ENCODE measurements at regions not wholly inside any gene's neighbourhood (a gene's known extent, or its start where the extent isn't known, plus 50 kb on each side); places are given as distances from the start of the nearest gene placed in this dataset.
"Not testable (repeated sequence)": the region's sequence is repeated elsewhere in the genome, so short reads cannot be mapped to it uniquely, and the experiment has no call there.

DNA sequence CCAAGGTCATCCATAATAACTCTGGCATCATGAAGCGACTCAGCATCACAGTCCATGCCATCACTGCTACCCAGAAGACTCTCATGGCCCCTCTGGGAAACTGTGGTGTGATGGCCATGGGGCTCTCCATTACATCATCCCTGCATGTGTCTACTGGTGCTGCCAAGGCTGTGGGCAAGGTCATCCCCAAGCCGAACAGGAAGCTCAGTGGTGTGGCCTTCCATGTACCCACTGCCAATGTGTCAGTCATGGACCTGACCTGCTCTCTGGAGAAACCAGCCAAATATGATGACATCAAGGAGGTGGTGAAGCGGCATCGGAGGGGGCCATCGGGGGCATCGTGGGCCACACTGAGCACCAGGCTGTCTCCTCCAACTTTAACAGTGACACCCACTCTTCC lies 65.1 kb upstream of the ARHGAP29 start:
- Histone ChIP-seq H3K4me3 (ENCODE audit: insufficient read depth, low read depth, low read length) (no peak overlapping the region), H3K36me3 (replicated peaks; ENCODE audit: control insufficient read depth, insufficient read depth, low read length) (no peaks in the 10 kb centered on the region), H3K27me3 (ENCODE audit: control insufficient read depth, insufficient read depth, low read length) (no peaks in the 10 kb centered on the region; the same call in 1 of the 2 replicates)
- no peak for DNase-seq

DNA sequence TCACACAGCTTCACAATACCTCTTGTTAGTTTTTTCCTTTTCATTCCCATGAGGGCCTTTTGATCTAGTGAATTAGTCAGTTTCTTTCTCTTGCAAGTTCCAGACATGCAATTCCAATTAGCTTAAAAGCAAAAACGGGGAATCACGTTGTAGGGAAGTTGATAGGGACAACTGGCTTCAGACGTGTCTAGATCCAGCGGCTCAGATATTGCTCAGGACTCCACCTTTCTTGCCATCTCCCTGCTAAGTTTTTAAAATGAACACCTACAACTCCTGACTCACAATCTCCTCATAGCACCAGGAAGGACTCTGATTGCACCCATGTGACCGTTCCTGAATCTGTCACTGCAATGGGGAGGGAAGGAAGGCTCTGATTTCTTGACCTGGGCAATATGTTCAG lies 63.8 kb upstream of the ARHGAP29 start:
- no peak for DNase-seq
- Histone ChIP-seq H3K27me3 (ENCODE audit: control insufficient read depth, insufficient read depth, low read length) (no peaks in the 10 kb centered on the region; the same call in 1 of the 2 replicates), H3K4me3 (ENCODE audit: insufficient read depth, low read depth, low read length) (no peak overlapping the region), H3K36me3 (replicated peaks; ENCODE audit: control insufficient read depth, insufficient read depth, low read length) (no peaks in the 10 kb centered on the region)

DNA sequence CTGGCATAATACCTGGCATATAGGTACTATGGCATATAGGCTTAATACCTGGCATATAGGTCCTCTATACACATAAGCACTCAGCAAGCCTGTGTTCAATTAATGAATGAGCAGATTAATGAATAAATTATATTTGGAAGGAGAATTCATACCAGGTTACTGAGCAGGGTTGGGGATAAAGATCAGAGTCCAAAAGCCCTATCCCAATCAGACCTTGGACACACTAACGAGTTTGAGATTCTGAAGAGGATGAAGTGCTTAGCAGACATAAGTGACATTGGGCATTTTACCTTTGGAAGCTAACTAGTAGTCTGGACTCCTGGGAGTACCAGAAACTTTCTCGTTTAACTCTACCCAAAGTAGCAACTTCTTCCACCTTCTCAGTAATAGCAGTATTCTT lies 63.3 kb upstream of the ARHGAP29 start:
- DNase-seq: no peak
- Histone ChIP-seq H3K4me3 (ENCODE audit: insufficient read depth, low read depth, low read length) (no peak overlapping the region), H3K36me3 (replicated peaks; ENCODE audit: control insufficient read depth, insufficient read depth, low read length) (no peaks in the 10 kb centered on the region), H3K27me3 (ENCODE audit: control insufficient read depth, insufficient read depth, low read length) (no peaks in the 10 kb centered on the region; the same call in 1 of the 2 replicates)

DNA sequence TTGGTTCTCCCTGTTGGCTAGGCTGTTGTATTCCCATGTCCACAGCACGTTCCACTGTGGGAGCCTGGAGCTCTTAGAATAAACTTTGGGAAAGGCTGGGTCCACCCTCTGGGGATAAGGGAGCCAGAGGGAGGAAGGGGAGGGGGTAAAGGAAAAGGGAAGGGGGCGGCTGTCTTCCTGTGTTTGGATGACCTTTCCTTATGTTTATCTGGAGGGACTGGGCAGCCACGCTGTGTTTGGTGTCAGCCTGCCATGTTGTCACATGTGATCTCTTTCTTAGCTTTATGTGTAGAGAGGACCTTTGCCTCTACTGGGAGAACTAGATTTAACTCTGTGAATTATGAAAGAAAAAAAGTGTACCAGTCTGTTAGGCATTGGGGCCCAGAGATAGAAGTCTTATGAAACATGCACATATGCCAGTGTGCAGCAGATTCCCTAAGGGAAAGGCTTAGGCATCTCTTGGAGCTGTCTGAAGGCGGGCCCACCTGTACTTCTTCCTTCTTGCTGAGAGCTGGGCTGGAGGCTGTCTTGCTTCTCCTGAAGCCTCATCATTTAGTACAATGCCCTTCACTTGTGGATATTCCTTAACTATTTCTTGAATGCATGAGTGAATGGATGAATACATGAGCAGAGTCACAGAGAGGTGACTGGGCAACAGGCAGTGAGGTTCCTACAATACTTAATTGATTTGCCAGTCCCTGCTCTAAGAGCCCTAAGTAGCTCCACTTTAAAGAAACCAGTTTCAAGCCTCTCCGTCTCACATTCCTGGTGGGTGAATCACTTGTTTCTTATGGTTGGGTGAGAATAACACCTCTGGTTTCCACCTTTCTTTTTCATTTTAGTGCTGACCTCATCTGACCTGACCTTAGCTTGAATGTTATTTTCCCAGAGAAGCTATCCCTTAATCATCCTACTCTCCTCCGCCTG lies 62.5 kb upstream of the ARHGAP29 start:
- Histone ChIP-seq H3K4me3 (ENCODE audit: insufficient read depth, low read depth, low read length) (no peak overlapping the region), H3K36me3 (replicated peaks; ENCODE audit: control insufficient read depth, insufficient read depth, low read length) (no peaks in the 10 kb centered on the region), H3K27me3 (ENCODE audit: control insufficient read depth, insufficient read depth, low read length) (no peaks in the 10 kb centered on the region; the same call in 1 of the 2 replicates)
- peak; percentile 8 for DNase-seq

DNA sequence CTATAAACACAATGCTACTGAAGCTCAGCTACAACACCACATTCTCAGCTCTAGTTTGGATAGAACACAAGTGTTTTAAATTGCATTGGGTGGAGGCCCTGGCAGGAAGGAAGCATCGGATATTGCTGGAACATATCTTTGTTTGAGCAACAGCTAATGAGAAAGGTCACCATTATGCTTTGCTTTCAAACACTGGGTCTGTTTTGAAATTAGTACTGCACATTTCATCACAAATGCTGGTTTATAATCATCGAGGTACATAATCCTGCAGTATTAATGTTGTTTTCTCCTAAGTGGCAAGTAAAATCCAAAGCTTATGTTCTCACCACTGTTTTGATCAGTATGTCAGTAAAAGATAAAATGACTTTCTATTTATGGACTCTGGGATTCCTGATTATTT lies 61.5 kb upstream of the ARHGAP29 start:
- Histone ChIP-seq H3K4me3 (ENCODE audit: insufficient read depth, low read depth, low read length) (no peak overlapping the region), H3K36me3 (replicated peaks; ENCODE audit: control insufficient read depth, insufficient read depth, low read length) (no peaks in the 10 kb centered on the region), H3K27me3 (ENCODE audit: control insufficient read depth, insufficient read depth, low read length) (no peaks in the 10 kb centered on the region; the same call in 1 of the 2 replicates)
- no peak for DNase-seq

DNA sequence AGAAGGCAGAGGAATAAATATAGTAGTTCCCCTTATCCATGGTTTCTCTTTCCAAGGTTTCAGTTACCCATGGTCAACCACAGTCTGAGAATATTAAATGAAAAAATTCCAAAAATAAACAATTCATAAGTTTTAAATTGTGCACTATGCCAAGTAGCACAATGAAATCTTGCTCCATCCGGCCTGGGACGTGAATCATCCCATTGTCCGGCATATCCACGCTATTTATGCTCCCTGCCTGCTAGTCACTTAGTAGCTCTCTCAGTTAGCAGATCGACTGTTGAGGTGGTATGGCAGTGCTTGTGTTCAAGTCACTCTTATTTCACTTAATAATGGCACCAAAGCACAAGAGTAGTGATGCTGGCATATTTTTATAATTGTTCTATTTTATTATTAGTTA lies 58.6 kb upstream of the ARHGAP29 start:
- Histone ChIP-seq H3K27me3 (ENCODE audit: control insufficient read depth, insufficient read depth, low read length) (no peaks in the 10 kb centered on the region; the same call in 1 of the 2 replicates), H3K36me3 (replicated peaks; ENCODE audit: control insufficient read depth, insufficient read depth, low read length) (no peaks in the 10 kb centered on the region), H3K4me3 (ENCODE audit: insufficient read depth, low read depth, low read length) (no peak overlapping the region)
- no peak for DNase-seq

DNA sequence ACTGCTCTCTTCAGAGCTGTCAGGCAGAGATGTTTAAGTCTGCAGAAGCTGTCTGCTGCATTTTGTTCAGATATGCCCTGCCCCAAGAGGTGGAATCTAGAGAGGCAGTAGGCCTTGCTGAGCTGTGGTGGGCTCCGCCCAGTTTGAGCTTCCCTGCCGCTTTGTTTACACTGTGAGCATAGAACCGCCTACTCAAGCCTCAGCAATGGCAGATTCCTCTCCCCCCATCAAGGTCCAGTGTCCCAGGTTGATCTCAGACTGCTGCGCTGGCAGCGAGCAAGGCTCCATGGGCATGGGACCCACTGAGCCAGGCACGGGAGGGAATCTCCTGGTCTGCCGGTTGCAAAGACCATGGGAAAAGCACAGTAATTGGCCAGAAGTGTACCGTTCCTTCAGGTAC lies 55.6 kb upstream of the ARHGAP29 start:
- DNase-seq; H3K27me3 ChIP-seq (ENCODE audit: control insufficient read depth, insufficient read depth, low read length); H3K4me3 ChIP-seq (ENCODE audit: insufficient read depth, low read depth, low read length); H3K36me3 ChIP-seq (replicated peaks; ENCODE audit: control insufficient read depth, insufficient read depth, low read length): not testable (repeated sequence)

DNA sequence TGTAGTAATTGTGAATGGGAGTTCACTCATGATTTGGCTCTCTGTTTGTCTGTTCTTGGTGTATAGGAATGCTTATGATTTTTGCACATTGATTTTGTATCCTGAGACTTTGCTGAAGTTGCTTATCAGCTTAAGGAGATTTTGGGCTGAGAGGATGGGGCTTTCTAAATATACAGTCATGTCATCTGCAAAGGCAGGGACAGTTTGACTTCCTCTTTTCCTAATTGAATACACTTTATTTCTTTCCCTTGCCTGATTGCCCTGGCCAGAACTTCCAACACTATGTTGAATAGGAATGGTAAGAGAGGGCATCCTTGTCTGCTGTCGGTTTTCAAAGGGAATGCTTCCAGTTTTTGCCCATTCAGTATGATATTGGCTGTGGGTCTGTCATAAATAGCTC lies 51.9 kb upstream of the ARHGAP29 start:
- not testable (repeated sequence) for DNase-seq; H3K36me3 ChIP-seq (replicated peaks; ENCODE audit: control insufficient read depth, insufficient read depth, low read length); H3K27me3 ChIP-seq (ENCODE audit: control insufficient read depth, insufficient read depth, low read length); H3K4me3 ChIP-seq (ENCODE audit: insufficient read depth, low read depth, low read length)

All from H7 (cell line).